ENCODE measurements at regions not wholly inside any gene's neighbourhood (a gene's known extent, or its start where the extent isn't known, plus 50 kb on each side); places are given as distances from the start of the nearest gene placed in this dataset.

DNA sequence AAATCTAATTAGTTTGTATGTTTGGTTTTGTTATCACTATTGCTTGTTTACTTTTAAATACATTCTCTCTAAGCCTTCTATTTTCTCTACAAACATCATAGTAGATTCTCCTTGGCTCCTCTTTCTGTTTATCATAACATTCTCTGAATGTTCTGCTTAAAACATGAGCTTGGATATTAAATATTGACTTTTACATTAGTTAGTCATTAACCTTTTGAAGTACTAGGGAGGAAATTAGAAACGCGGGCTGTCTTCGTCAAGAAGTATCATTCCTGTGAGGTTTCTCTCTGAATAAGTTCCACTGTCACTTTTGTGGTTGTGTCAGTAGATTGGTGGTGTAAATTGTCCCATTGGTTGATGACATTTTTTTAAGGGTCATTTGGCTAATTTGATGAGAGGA lies 821.5 kb downstream of the EFNA5 start:
- no peak overlapping the region for H3K4me3 ChIP-seq (ENCODE audit: low read length)
- no peak for DNase-seq (ENCODE audit: low read depth)
- TF ChIP-seq CTCF (conservative IDR thresholded peaks at IDR 0.05; ENCODE audit: low read length) = no peak

- no peak overlapping the region for H3K4me3 ChIP-seq (ENCODE audit: low read length)
- peak; percentile 14; the same call in 1 of the 2 replicates for TF ChIP-seq CTCF (conservative IDR thresholded peaks at IDR 0.05; ENCODE audit: low read length)
- no peak for DNase-seq (ENCODE audit: low read depth)
These were observed 826.8 kb downstream of the EFNA5 start for GRCh38 chr5:106843812-106844416.

- DNase-seq (ENCODE audit: low read depth) = no peak
- no peak overlapping the region for H3K4me3 ChIP-seq (ENCODE audit: low read length)
- no peak for TF ChIP-seq CTCF (conservative IDR thresholded peaks at IDR 0.05; ENCODE audit: low read length)
These were observed 837.2 kb downstream of the EFNA5 start for GRCh38 chr5:106833517-106833916.

GRCh38 chr5:106827061-106827460 lies 843.7 kb downstream of the EFNA5 start:
- H3K4me3 ChIP-seq (ENCODE audit: low read length) = no peak overlapping the region
- DNase-seq (ENCODE audit: low read depth) = no peak
- TF ChIP-seq CTCF (conservative IDR thresholded peaks at IDR 0.05; ENCODE audit: low read length) = no peak

DNA sequence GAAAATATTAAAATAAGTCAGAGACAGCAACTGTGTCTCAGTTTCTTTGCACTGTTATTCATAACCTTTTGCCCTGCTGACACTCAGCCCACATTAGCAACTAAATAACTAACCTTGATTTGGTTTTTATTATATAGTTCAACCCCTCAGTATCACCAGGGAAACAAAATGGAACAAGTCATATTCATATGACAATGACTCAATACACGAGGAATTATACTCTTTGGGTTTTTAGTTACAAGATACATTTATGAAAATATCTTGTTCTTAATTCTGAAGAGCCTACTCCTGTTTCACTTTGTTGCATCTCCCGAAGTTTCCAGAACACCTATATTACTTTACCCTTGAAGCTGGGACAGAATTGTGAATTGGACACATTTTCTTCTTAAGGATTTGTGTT lies 845.4 kb downstream of the EFNA5 start:
- DNase-seq (ENCODE audit: low read depth) = no peak
- TF ChIP-seq CTCF (conservative IDR thresholded peaks at IDR 0.05; ENCODE audit: low read length) = no peak
- H3K4me3 ChIP-seq (ENCODE audit: low read length) = no peak overlapping the region

GRCh38 chr5:106822851-106823250 lies 847.9 kb downstream of the EFNA5 start:
- H3K4me3 ChIP-seq (ENCODE audit: low read length) = no peak overlapping the region
- DNase-seq (ENCODE audit: low read depth) = no peak
- no peak for TF ChIP-seq CTCF (conservative IDR thresholded peaks at IDR 0.05; ENCODE audit: low read length)

- H3K4me3 ChIP-seq (ENCODE audit: low read length) = no peak overlapping the region
- no peak for DNase-seq (ENCODE audit: low read depth)
- TF ChIP-seq CTCF (conservative IDR thresholded peaks at IDR 0.05; ENCODE audit: low read length) = no peak
These were observed 852.2 kb downstream of the EFNA5 start for GRCh38 chr5:106818552-106818951.
